IMR-90 (cell line): ENCODE measurements at regions not wholly inside any gene's neighbourhood (a gene's known extent, or its start where the extent isn't known, plus 50 kb on each side); places are given as distances from the start of the nearest gene placed in this dataset.

ENCODE experiments used
- ATAC-seq: fragments of 200-7000 bp; cut with Tn5 transposase; 2 replicates; pipeline ENCODE4 v1.9.1; 2020; ENCODE audit warnings: low read depth, mild to moderate bottlenecking, moderate library complexity
- BruUV-seq: library from RNA; stranded (reverse); fragments of 400-500 nt; replicated peaks from 2 replicates; lab custom pipeline; 2021; lab: Mats Ljungman, UMichigan
- CTCF ChIA-PET: fragments of 300-600 bp; formaldehyde crosslinking; extraction: SDS; loops from one replicate; lab custom pipeline; 2021; ENCODE audit warnings: antibody characterized with exemption; lab: Yijun Ruan, JAX
- POLR2A ChIA-PET: fragments of 300-600 bp; sonication (Branson Sonifier 250); formaldehyde crosslinking; loops from one replicate; lab custom pipeline; 2022; ENCODE audit warnings: antibody characterized with exemption; ENCODE audit not compliant: unreplicated experiment; lab: Charles Lee
- DNase-seq: peaks from one replicate; pipeline ENCODE4 v3.0.0; 2013
- H2AFZ ChIP-seq: replicated peaks from 2 replicates; pipeline ENCODE3; 2013; ENCODE audit warnings: low read length, mild to moderate bottlenecking; ENCODE audit not compliant: poor library complexity
- H2AK5ac ChIP-seq: 2 replicates; pipeline ENCODE4 v1.6.1; 2013; ENCODE audit warnings: low read depth, low read length, inconsistent platforms
- H2AK9ac ChIP-seq: replicated peaks from 2 replicates; pipeline ENCODE3; 2013; ENCODE audit warnings: mild to moderate bottlenecking, low read depth, low read length, moderate library complexity; ENCODE audit not compliant: poor library complexity
- H2BK120ac ChIP-seq: 2 replicates; pipeline ENCODE4 v1.6.1; 2013; ENCODE audit warnings: low read depth, low read length, inconsistent platforms
- H2BK15ac ChIP-seq: 3 replicates; pipeline ENCODE4 v1.6.1; 2013; ENCODE audit warnings: low read depth, low read length, inconsistent platforms
- H2BK20ac ChIP-seq: 2 replicates; pipeline ENCODE4 v1.6.1; 2013; ENCODE audit warnings: low read depth, mild to moderate bottlenecking, inconsistent platforms, low read length, moderate library complexity
- H2BK5ac ChIP-seq: 2 replicates; pipeline ENCODE4 v1.6.1; 2013; ENCODE audit warnings: mild to moderate bottlenecking, low read depth, low read length, inconsistent platforms; ENCODE audit not compliant: poor library complexity, severe bottlenecking
- H3K14ac ChIP-seq: replicated peaks from 2 replicates; pipeline ENCODE4 v1.6.1; 2013; ENCODE audit warnings: low read depth, low read length, inconsistent platforms
- H3K18ac ChIP-seq: 2 replicates; pipeline ENCODE4 v1.6.1; 2013; ENCODE audit warnings: low read depth, low read length, control low read depth
- H3K23ac ChIP-seq: 2 replicates; pipeline ENCODE4 v1.6.1; 2013; ENCODE audit warnings: low read depth, low read length, inconsistent platforms
- H3K27ac ChIP-seq: 2 replicates; pipeline ENCODE4 v1.5.1; 2013; ENCODE audit warnings: mild to moderate bottlenecking, control low read depth, low read length; ENCODE audit not compliant: insufficient read depth
- H3K27me3 ChIP-seq: 2 replicates; pipeline ENCODE4 v1.6.1; 2013; ENCODE audit warnings: low read length; ENCODE audit not compliant: control insufficient read depth, insufficient read depth
- H3K36me3 ChIP-seq: 2 replicates; pipeline ENCODE4 v1.6.1; 2013; ENCODE audit warnings: low read length, mixed read lengths; ENCODE audit not compliant: control insufficient read depth, insufficient read depth
- H3K4ac ChIP-seq: 2 replicates; pipeline ENCODE4 v1.6.1; 2013; ENCODE audit warnings: low read depth, low read length, inconsistent platforms
- H3K4me1 ChIP-seq: 2 replicates; pipeline ENCODE4 v1.6.1; 2013; ENCODE audit warnings: low read length, mixed read lengths; ENCODE audit not compliant: control insufficient read depth, insufficient read depth
- H3K4me2 ChIP-seq: 2 replicates; pipeline ENCODE4 v1.6.1; 2013; ENCODE audit warnings: low read depth, mild to moderate bottlenecking, control low read depth, low read length, moderate library complexity
- H3K4me3 ChIP-seq: 2 replicates; pipeline ENCODE4 v1.5.1; 2013; ENCODE audit warnings: low read depth, mild to moderate bottlenecking, control low read depth, low read length, moderate library complexity; ENCODE audit not compliant: insufficient read depth
- H3K56ac ChIP-seq: 2 replicates; pipeline ENCODE4 v1.6.1; 2013; ENCODE audit warnings: low read length, inconsistent platforms; ENCODE audit not compliant: insufficient read depth; ENCODE audit errors: extremely low read depth
- H3K79me1 ChIP-seq, 2 experiments: 2 replicates each; pipeline ENCODE4 v1.6.1; 2013; ENCODE audit warnings: low read length in 2 of 2, inconsistent platforms in 1 of 2, low read depth in 1 of 2
- H3K9ac ChIP-seq: 2 replicates; pipeline ENCODE4 v1.6.1; 2013; ENCODE audit warnings: low read depth, low read length, control low read depth
- H3K9me1 ChIP-seq: 2 replicates; pipeline ENCODE4 v1.6.1; 2013; ENCODE audit warnings: low read length, inconsistent platforms; ENCODE audit not compliant: insufficient read depth
- H3K9me3 ChIP-seq: 2 replicates; pipeline ENCODE4 v1.6.1; 2013; ENCODE audit warnings: low read length; ENCODE audit not compliant: control insufficient read depth, insufficient read depth
- H4K20me1 ChIP-seq: 2 replicates; pipeline ENCODE4 v1.6.1; 2013; ENCODE audit warnings: low read length, inconsistent platforms; ENCODE audit not compliant: insufficient read depth
- H4K5ac ChIP-seq: 2 replicates; pipeline ENCODE4 v1.6.1; 2013; ENCODE audit warnings: mild to moderate bottlenecking, low read depth, low read length, control low read depth
- H4K8ac ChIP-seq, 2 experiments: 2 replicates each; pipeline ENCODE4 v1.6.1; 2013; ENCODE audit warnings: low read depth in 2 of 2, low read length in 2 of 2, control low read depth in 1 of 2, inconsistent platforms in 1 of 2
- H4K91ac ChIP-seq: 2 replicates; pipeline ENCODE4 v1.6.1; 2013; ENCODE audit warnings: low read depth, low read length, inconsistent platforms; ENCODE audit not compliant: insufficient read depth
- BHLHE40 ChIP-seq: fragments of 150-350 bp; IDR thresholded peaks from 2 replicates; pipeline ENCODE4 v1.6.1; 2016; ENCODE audit warnings: mild to moderate bottlenecking, low read depth, low read length
- CEBPB ChIP-seq: IDR thresholded peaks from 2 replicates; pipeline ENCODE4 v1.6.1; 2012; ENCODE audit warnings: low read depth, low read length, improper control_type of control experiment
- CTCF ChIP-seq: conservative IDR thresholded peaks from 2 replicates; pipeline ENCODE4 v1.5.1; 2012; ENCODE audit warnings: mild to moderate bottlenecking, low read depth, low read length, improper control_type of control experiment
- ELK1 ChIP-seq: fragments of 150-350 bp; IDR thresholded peaks from 2 replicates; pipeline ENCODE4 v1.6.1; 2016; ENCODE audit warnings: low read depth, mild to moderate bottlenecking, low read length, moderate library complexity, borderline replicate concordance
- MAFK ChIP-seq: IDR thresholded peaks from 2 replicates; pipeline ENCODE4 v1.6.1; 2012; ENCODE audit warnings: low read depth, low read length, improper control_type of control experiment
- MAZ ChIP-seq: IDR thresholded peaks from 2 replicates; pipeline ENCODE4 v1.6.1; 2012; ENCODE audit warnings: low read depth, mild to moderate bottlenecking, low read length, improper control_type of control experiment, moderate library complexity, borderline replicate concordance
- NFE2L2 ChIP-seq: fragments of 150-350 bp; IDR thresholded peaks from 2 replicates; pipeline ENCODE4 v1.6.1; 2016; ENCODE audit warnings: low read depth, mild to moderate bottlenecking, low read length
- POLR2A ChIP-seq: IDR thresholded peaks from 2 replicates; pipeline ENCODE4 v1.6.1; 2012; ENCODE audit warnings: mild to moderate bottlenecking, low read depth, low read length
- RAD21 ChIP-seq: IDR thresholded peaks from 2 replicates; pipeline ENCODE4 v1.6.1; 2012; ENCODE audit warnings: low read length, improper control_type of control experiment
- RCOR1 ChIP-seq: IDR thresholded peaks from 2 replicates; pipeline ENCODE4 v1.6.1; 2012; ENCODE audit warnings: mild to moderate bottlenecking, low read length, improper control_type of control experiment; ENCODE audit not compliant: insufficient replicate concordance
- SMC3 ChIP-seq: fragments of 150-350 bp; IDR thresholded peaks from 2 replicates; pipeline ENCODE4 v1.6.1; 2016; ENCODE audit warnings: low read depth, mild to moderate bottlenecking, antibody characterized with exemption, low read length, moderate library complexity
- WGBS, 2 experiments: methylation state at CpG; one replicate each; pipeline versions ENCODE4 v1.1.5 to v1.1.7; 2013; ENCODE audit warnings: missing lambda C conversion rate in 2 of 2; ENCODE audit not compliant: insufficient read length in 1 of 2; ENCODE audit errors: extremely low coverage in 2 of 2; 5-methylcytosine and 5-hydroxymethylcytosine counted together
- dilution Hi-C: fragments of 300-500 bp; cut with HindIII; formaldehyde crosslinking; loops from one replicate; pipeline ENCODE4 v1.14.3; 2018; ENCODE audit warnings: low sequenced_read_pairs; ENCODE audit not compliant: unreplicated experiment
- in situ Hi-C: fragments of 300-500 bp; cut with MboI; formaldehyde crosslinking; loops from 3 replicates; pipeline ENCODE4 v1.14.3; 2019; ENCODE audit warnings: low sequenced_read_pairs, inconsistent platforms, mixed read lengths
- intact Hi-C: fragments of 100-400 bp; cut with micrococcal nuclease; formaldehyde crosslinking; loops from 2 replicates; pipeline ENCODE4 v1.10.0; 2022

- dilution Hi-C loops = no loop called here
- Histone ChIP-seq H4K91ac (no peak overlapping the region), H3K27me3 (no peaks in the 10 kb centered on the region), H2BK120ac (no peak overlapping the region), H3K79me1 (no peaks in the 10 kb centered on the region), H3K4me1 (no peaks in the 10 kb centered on the region), H3K9ac (no peak overlapping the region), H2BK20ac (no peak overlapping the region), H3K9me3 (peaks cover 12% of the 10 kb centered on the region), H2AK5ac (no peak overlapping the region), H3K4me2 (no peak overlapping the region), H3K36me3 (no peaks in the 10 kb centered on the region), H3K14ac (no peak overlapping the region), H2BK5ac (no peak overlapping the region), H3K4ac (no peak overlapping the region), H3K56ac (no peak overlapping the region), H3K4me3 (no peak overlapping the region), H4K5ac (no peak overlapping the region), H3K9me1 (no peaks in the 10 kb centered on the region), H4K8ac (no peak overlapping the region), H3K18ac (no peak overlapping the region), H3K23ac (no peak overlapping the region), H4K20me1 (no peaks in the 10 kb centered on the region), H3K27ac (no peak overlapping the region), H2AFZ (no peak overlapping the region), H2BK15ac (no peak overlapping the region), H2AK9ac (no peak overlapping the region)
- ATAC-seq = no peak
- no peak for DNase-seq
- WGBS, 2 experiments = 60% methylated on average over 1 of the region's 2 CpGs; no CpG with 5 or more reads in 1 of the 2 experiments
- in situ Hi-C loops = no loop called here
- CTCF ChIA-PET = no interaction called here
- intact Hi-C loops = no loop called here
- no TSS peak for BruUV-seq
- no peak for TF ChIP-seq NFE2L2
- TF ChIP-seq MAFK = no peak
- no peak for TF ChIP-seq ELK1
- TF ChIP-seq CTCF = no peak
- TF ChIP-seq SMC3 = no peak
- TF ChIP-seq MAZ = no peak
- TF ChIP-seq POLR2A = no peak
- no peak for TF ChIP-seq RAD21
- TF ChIP-seq RCOR1 = no peak
- TF ChIP-seq CEBPB = no peak
- TF ChIP-seq BHLHE40 = no peak
- POLR2A ChIA-PET = no interaction called here
These were observed 113.6 kb upstream of the CACNA2D3 start for GRCh38 chr3:54008744-54009143.
